NCI-H2081 treated with DMSO at 0.1 percent for 48 hours (cell line): ENCODE measurements at regions not wholly inside any gene's neighbourhood (a gene's known extent, or its start where the extent isn't known, plus 50 kb on each side); places are given as distances from the start of the nearest gene placed in this dataset.
"Not testable (repeated sequence)": the region's sequence is repeated elsewhere in the genome, so short reads cannot be mapped to it uniquely, and the experiment has no call there.

ENCODE experiments used
- DNase-seq: peaks from one replicate; lab custom pipeline; 2025; lab: John Stamatoyannopoulos, UW

DNA sequence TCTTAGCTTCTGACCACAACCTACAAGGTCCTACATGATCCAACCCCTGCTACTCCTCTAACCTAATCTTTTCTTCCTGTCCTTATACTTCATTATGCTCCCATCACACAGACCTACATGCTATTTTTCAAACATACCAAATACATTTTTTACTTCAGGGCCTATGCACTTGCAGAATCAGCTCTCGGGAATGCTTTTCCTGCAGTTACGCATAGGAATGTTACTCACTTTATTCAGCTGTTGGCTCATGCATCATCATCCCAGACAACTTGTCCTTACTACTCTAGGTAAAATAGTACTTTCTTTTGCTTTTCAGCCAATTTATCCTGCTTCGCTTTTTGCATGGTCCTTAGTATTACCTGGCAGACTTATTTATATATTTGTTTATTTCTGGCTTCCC lies 105.6 kb downstream of the OXSM start:
- DNase-seq = no peak

DNA sequence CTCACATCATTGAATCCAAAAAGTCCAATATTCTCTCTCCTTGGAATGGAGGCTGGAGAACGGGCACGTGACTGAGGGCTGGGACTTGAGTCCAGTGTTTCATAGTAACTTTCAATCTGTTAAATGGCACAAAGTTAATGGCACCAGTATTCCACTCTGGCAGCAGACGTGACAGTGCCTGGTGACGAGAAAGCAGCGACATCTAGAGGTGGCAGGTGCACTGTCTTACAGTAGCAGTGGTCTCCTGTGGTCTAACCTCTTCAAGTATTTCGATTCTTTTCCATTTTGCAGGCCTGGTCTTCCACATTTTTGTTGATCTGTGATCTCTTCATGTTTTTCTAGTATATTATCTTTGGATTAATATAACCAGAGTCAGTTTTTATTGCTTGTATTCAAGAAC lies 107.1 kb downstream of the OXSM start:
- no peak for DNase-seq

DNA sequence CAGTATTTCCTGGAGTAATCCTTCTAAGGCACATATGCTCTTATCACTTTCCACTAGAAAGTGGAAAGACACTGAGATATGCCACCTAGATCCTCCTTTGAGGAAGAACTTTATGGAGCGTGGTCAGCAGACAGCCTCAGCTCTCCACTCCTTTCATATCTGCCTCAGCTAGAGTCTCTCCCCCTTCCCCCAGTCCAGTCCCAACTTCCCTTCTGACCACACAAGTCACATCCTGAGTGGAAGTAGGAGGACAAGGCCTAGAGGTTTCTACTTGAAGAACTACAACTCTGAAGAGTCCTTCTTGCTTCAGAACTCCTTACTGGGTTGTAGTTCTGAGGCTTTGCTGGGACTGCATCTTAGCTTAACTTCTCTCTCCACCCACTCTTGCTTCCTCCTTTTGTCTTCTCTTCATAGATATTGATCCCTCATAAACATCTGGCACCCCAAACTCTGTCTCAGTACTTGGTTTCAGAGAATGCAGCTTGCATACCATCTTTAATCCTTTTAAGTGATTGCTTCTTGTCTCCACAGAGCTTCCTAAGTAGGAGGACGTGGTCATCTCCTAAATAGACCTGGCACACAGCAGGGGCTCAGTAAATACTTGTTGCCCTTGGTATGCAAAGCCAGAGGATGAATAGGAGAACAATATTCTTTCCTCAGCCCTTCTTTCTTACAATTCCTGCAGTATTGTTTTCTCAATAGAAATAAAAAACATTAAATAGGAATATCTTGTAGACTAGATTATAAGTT lies 109.6 kb downstream of the OXSM start:
- DNase-seq = no peak

DNA sequence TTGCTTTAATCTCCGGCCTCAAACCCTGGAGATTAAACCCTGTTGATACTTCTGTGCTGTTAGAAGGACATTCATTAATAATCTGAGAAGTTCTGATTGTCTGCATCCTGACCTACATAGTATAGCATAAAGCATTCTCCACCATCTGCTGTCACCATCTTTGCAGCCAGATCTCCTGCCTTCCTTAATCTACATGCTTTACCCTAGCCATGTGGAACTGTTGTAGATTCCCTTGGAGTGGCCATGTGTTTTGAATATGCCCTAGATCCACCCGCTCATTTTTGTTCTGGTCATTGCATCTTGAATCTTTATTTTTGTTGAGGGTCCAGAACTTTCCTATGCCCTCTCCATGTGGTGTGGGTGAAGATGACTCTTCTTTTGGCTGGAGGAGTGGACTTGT lies 110.3 kb downstream of the OXSM start:
- DNase-seq = no peak

DNA sequence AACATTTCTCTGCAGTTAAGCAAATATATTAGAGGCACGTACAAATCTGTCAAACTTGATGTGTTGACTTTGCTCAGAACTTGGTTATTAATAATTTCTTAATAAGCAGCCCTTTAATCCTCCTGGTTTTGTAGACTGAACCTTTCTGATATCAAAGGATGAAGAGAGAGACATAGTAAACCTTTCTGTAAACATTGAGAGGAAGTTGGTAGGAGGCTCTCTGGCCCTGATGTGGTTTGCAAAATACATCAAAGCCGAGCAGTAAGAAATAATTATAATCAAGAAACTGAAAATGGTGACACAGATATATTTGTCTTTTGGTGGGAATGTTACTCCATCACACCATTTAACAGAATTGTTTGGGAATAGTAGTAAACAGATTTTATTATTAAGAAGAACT lies 111.9 kb downstream of the OXSM start:
- no peak for DNase-seq

DNA sequence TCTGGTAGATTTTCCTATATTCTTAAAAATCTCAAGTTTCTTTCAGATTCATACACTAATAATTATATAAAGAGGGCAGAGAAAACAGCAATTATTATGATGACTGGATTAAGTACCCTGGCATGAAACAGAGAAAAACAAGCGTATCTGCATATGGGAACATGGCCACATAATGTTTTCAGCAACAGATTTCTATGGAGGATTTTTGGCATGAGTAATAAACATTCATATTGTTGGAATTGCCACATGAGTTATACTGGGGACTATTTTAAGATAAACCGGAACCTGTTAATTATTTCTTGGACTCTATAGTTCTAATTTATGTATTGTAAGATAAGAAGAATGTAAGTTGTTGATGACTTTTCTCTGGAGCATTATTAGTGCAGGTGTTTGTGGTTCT lies 112.7 kb downstream of the OXSM start:
- no peak for DNase-seq

DNA sequence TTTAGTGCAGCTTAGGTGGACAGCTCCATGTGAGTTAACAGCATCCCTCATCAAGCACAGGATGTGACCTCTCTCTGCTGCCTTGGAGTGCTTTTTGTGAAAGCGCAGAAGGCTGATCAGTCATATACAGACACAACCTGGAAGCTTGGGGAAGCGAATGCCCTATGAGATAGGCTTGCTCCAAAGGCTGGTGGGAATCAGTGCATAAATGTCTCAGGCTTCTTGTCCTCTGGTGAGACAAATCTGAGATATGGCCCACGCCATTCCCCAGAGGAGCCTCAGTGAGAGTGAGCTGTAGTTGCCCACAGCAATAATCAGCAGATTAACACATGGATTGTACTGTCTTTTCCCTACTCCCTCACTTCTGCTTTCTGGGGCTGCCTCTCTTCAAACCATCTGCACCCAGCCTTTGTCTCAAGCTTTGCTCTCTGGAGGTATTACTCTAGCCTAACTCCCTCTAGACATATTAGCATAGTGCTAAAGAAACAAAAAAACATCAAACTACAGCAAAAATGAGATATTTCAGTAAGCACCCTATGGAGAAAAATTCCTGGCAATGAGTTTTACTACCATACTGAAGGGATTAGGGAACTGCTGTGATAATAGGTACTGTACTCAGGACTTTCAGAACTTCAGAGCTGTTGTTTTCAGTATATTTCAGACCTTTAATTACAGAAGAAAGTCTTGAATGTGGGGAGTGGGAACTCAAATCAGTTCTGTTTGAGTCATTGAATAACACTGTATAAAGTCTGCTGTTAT lies 113.7 kb downstream of the OXSM start:
- DNase-seq = no peak

DNA sequence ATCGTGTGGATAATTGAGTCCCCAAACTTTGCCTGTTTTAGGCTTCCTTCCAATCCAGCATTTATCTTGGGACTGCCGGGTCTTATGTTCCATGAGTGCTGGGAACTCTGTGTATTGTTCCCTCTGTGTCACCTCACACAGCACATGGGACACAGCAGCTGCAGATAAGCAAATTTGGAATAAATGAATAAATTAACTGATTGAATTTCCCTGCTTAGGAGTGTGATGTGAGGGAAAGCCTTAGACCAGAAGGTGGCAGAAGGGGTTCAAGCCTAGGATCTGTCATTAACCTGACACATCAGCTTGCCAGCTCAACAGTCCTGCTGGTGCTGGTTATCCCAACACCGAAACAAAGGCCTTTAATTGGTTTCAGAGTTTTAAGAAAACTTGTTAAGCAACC lies 114.3 kb downstream of the OXSM start:
- DNase-seq = no peak

DNA sequence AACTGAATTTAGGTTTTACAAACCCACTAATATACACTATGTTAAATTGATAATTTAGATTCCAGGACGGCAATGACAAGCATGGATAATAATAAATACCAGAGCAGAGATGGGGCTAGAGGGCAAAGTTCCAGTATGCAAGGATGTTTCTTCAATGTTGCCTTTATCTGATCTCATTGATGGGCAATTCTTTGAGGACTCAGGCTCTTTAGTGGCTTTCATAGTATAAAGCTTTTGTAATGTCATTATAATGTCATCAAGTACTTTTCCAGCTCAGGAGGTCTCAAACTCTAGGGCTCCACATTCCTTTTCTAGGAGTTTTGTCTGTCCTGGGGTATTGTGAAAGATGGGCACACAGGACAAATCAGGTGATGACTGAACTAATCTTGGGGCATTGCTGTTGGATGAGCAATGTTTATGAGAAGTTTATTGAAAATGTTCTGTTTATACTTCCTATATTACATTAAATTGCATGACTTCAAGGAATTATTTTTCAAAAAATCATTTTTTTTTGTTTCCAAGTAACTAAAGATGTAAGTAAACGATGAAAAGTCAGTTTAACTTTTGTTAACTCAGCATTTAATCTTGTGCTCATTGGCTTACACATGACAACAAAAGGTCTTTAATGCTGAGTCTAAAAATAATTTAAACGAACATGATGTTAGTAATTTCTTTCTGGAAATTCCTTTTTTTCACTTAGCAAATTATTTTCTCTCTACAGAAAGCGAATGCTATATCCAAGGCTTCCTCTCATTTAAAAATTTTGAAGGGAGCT lies 116.4 kb downstream of the OXSM start:
- no peak for DNase-seq

DNA sequence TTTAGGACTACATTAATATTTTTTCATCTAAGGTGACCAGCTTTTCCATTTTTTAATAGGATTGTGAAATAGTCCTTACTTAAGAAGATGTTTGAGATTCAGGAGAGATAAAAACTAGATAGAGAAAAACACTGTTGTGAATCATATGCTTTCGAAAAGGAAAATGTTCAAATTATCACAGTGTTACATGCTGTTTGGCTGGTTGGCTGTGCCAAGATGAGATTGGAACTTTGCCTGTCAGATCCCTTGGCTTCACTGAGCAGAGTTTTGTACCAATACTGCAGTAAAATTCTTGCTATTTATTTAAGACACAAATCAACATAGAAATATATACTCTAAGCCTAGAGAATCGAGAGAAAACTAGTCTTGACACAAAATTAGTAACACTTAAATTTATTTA lies 117.2 kb downstream of the OXSM start:
- no peak for DNase-seq

DNA sequence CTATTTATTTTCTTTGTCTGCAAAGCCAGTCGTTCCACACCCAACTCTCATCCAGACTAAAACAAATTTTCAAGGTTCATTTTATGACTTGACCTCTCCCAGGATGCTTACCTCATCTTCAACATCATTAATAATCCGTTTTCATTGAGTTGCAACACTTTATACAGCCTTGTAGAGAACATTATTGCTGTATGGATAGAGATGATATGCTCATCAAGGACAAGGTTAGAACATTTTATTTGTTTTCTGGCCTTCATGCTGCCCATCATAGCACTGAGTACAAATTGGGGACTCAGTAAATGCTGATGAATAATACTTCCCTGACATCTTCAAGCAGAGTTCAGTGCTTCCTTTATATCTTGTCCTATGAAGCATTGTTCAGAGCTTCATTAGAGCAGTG lies 120.2 kb downstream of the OXSM start:
- DNase-seq = no peak

DNA sequence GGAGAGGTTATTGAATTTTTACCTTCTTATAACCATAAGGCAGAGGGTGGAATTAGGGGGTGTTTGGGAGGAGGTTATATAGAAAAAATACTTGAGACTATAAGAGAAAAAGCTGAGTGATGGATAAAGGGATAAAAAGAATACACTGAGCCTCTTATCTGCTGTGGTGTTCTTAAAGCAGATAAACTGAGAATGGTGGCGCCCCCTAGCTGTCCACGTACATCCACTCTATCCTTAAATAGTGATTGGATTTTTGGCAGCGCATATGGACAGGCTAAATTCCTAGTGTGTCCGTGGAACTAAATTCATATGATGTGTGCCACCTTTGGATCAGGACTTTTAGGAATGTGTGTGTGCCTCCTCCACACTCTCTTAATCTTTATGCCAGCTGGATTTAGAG lies 121.1 kb downstream of the OXSM start:
- DNase-seq = no peak

DNA sequence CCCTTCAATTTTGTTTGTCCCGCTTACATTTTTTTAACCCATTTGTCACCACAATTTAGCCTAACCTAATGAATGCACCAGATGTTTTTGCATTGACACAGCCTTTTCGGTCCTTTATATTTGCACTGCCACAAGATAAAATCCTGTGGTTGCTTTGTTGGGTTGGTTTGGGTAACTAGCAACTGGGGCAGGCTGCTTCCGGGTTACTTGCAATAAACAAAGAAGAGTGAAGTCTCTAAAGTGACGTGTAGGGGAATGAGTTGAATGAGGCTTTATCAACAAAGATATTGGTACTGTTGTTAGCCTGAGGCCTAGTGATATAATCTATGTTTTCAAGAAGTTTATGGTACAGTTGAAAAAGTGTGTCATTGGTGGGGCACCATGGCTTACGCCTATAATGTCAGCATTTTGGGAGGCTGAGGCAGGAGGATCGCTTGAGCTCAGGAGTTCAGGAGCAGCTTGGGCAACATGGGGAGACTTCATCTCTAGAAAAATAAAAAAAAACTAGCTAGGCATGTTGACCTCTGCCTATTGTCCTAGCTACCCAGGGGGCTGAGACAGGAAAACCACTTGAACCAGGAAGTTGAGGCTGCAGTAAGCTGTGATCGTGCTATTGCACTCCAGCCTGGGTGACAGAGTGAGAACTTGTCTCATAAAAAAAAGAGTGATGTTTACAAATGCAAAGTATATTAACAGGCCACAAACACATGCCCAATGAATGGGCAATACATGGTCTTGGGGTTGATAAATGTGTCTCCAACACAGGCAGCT lies 121.8 kb downstream of the OXSM start:
- DNase-seq = no peak

DNA sequence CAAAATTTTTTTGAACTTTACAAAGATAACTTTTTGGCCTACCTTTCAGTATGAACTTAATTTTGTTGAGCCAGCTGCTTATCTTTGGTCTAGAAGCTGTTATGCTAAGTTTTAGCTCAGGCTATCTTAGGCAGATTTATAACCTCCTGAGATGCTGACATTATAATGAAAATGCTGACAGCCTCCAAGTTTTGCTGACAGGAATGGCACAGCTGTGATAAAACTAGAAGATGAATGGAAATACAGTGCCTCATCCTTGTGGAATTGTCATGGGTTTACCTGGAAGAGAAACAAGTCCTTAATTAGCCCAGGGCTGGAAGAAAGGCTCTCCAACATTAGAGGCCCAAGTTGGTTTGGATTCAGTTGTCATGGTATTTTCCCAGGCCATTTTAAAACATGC lies 123.3 kb downstream of the OXSM start:
- DNase-seq = no peak

DNA sequence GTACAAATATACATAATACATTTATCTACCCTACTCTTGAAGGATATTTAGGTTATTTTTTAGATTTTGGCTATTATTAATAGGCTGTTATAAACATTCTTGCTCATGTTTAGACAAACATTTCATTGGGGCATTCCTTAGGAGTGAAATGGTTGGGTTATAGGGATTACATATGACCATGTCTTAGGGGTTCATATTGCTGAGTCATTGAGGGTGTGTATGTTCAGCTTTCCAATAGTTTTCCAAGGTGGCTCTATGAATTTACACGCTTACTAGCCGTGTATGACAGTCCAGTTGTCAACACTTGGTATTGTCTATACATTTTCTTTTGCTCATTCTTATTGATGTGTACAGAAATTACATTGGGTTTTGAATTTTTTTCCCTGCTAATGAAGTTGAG lies 125.8 kb downstream of the OXSM start:
- DNase-seq = no peak

DNA sequence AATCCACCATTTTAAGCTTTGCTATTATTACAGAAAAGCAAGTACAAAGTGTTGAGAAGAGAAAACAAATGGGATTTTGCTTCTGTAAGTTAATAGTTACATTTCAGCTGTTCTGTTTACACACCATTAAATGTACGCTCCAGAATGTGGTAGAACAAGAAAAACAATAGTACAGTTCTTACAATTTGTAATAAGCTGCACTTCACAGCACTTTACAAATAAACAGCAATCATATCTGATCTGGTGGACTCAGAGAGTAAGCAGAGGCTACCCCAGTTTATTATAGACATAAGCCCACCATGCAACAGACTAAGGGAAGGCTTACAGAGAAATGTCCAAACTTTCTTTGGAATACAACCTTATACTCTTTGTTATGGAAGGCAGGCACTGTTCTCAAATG lies 126.4 kb downstream of the OXSM start:
- DNase-seq = no peak

DNA sequence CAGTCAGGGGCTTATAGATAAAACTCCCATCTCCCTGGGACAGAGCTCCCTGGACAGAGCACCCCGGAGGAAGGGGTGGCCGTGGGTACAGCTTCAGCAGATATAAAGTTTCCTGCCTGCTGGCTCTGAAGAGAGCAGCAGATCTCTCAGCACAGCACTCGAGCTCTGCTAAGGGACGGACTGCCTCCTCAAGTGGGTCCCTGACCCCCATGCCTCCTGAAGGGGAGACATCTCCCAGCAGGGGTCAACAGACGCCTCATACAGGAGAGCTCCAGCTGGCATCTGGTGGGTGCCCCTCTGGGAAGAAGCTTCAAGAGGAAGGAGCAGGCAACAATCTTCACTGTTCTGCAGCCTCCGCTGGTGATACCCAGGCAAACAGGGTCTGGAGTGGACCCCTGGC lies 142.1 kb downstream of the OXSM start:
- not testable (repeated sequence) for DNase-seq

DNA sequence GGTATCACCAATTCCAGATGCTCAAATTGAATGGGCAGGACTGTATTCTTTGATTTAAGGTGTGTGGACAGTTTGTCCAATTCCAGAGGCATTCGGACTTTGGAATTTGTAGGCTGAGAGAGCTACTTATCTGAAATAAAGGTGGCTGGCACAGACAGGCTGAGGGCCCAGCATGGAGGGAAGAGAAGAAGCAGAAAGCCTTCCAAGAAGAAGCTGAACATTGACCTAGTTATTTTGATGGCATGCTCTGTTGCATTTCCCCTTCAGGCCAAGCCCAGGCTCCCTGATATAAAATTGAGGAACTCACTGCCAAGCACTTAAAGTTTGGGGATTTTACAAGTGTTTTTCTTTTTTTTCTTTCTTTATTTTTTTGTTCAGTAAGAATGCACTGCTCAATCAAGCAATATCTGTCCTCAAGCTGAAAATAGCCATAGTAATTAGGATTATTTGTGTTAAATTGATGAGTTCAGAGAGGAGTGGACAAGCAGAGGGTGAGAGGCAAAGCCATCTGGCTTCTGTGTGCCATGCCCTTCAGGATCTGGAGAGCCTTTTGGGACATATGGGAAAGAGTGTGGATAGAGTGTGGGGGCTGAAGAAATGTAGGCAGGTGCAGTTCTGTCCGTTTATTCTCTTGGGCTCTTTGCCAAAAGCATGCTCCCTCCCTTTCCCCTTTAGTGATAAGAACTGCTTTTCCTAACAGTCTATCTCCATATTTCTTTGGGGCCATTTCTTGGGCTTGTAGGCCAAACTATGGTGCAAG lies 148.9 kb downstream of the OXSM start:
- no peak for DNase-seq

DNA sequence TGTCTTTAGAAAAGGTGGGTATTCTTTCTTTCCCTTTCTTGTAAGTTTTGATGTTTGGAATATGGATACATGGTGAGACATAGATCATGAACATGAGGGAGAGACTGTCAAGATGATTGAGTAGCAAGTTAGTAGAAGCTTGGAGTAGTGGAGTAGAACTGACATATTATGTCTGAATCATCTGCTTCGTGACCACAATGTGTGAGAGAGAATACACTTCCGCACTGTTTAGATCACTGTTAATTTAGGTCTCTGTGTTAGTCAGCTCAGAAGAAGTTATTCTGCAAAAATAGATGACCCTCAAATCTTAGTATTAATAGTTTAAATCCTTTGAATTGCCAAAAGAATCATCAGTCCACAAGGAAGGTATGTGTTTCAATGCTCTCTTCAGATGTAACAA lies 151.0 kb downstream of the OXSM start:
- no peak for DNase-seq

DNA sequence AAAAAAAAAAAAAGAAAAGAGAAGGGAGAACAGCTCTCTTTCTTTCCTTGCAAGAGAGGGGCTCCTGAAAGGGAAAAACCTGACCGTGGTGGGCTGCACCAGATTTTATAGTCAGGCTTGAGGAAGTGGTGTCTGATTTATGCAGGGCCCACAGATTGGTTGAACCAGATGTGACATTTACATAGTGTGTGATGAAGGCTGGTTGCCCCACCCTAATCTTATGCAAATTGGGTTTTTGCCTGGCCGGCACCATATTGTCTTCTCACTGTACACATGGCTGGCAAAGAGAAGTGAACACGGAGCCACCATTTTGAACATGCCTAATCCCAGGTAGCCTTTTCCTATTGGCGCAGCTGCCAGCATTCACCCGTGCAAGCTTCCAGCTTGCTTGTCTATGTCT lies 154.4 kb downstream of the OXSM start:
- DNase-seq = no peak

DNA sequence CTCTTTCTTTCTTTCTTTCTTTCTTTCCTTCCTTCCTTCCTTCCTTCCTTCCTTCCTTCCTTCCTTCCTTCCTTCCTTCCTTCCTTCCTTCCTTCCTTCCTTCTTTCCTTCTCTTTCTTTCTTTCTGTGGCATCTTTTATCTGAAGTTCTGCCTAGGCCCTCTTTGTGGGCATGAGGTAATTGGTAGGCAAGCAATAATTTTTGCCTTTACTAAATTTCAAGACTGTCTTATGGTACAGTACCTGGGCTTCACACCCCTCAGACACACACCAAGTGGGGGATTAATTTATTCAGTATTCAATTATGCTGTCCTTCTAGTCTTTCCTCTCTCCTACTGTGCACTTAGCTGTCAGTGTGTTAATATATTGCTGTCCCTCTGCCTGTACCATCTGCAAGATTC lies 155.5 kb downstream of the OXSM start:
- no peak for DNase-seq

DNA sequence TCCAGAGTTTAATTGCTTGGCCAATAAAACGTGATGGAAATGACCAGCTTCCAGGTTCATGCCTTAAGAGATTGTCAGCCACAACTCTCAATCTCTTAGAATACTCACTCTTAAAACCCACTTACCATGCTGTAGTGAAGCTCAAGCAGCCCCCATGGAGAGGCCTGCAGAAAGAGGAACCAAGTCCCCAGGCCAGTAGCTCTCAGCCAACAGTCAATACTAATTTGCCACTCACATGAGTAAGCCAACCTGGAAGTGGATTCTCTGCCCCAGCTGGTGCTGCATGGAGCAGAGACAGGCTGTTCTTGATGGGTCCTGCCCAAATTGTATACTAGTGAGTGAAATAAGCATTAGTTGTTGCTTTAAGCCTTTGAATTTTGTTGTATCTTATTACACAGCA lies 155.9 kb downstream of the OXSM start:
- DNase-seq = no peak
